ENCODE measurements at regions not wholly inside any gene's neighbourhood (a gene's known extent, or its start where the extent isn't known, plus 50 kb on each side); places are given as distances from the start of the nearest gene placed in this dataset.

- no peaks in the 10 kb centered on the region for H3K4me1 ChIP-seq (ENCODE audit: control insufficient read depth, insufficient read depth, low read length)
- intact Hi-C loops (cut with micrococcal nuclease; ENCODE audit: unreplicated experiment), result no loop called here
- no peak for DNase-seq (ENCODE audit: low read depth, low spot score)
- no peaks in the 10 kb centered on the region for H3K9me3 ChIP-seq (ENCODE audit: control insufficient read depth, insufficient read depth, low read depth, low read length)
- ChIA-PET POLR2A (no interaction called here), CTCF (no interaction called here)
- no peak overlapping the region for H3K4me3 ChIP-seq (ENCODE audit: low read depth in 2 of 2, low read length in 2 of 2)
- no peak for ATAC-seq
- H3K36me3 ChIP-seq (ENCODE audit: control insufficient read depth, insufficient read depth, low read length), result no peaks in the 10 kb centered on the region
- no peak for TF ChIP-seq TCF7L2 (IDR thresholded peaks at IDR 0.05; ENCODE audit: low read depth, low read length)
- TF ChIP-seq CTCF (IDR thresholded peaks at IDR 0.05), result no peak
- TF ChIP-seq POLR2AphosphoS5 (IDR thresholded peaks at IDR 0.05; ENCODE audit: low read depth, low read length), result no peak
- no peak for TF ChIP-seq REST (IDR thresholded peaks at IDR 0.05; ENCODE audit: insufficient read depth in 1 of 2, low read depth in 2 of 2, low read length in 1 of 2)
- TF ChIP-seq SIN3A (IDR thresholded peaks at IDR 0.05; ENCODE audit: borderline replicate concordance, insufficient read depth, low read depth, low read length), result no peak
- H3K27ac ChIP-seq (ENCODE audit: low read length), result no peak overlapping the region
- H3K27me3 ChIP-seq (ENCODE audit: control insufficient read depth, insufficient read depth, low read length), result no peaks in the 10 kb centered on the region
- in situ Hi-C loops (cut with HindIII; ENCODE audit: low pct_unique_long_range_greater_than_20kb, low sequenced_read_pairs), result no loop called here
- no TSS peak for BruUV-seq (replicated peaks)
Measured at GRCh38 chr3:96201463-96201862, 612.9 kb upstream of the EPHA6 start.

- POLR2A ChIA-PET, result no interaction called here
- BruUV-seq (replicated peaks), result no TSS peak
Measured at GRCh38 chr3:96202181-96202580, 612.2 kb upstream of the EPHA6 start.

More at GRCh38 chr3:96202181-96202580, 612.2 kb upstream of the EPHA6 start:
- in situ Hi-C loops (cut with HindIII; ENCODE audit: low pct_unique_long_range_greater_than_20kb, low sequenced_read_pairs), result no loop called here
- H3K27me3 ChIP-seq (ENCODE audit: control insufficient read depth, insufficient read depth, low read length), result no peaks in the 10 kb centered on the region
- H3K4me1 ChIP-seq (ENCODE audit: control insufficient read depth, insufficient read depth, low read length), result no peaks in the 10 kb centered on the region
- intact Hi-C loops (cut with micrococcal nuclease; ENCODE audit: unreplicated experiment), result no loop called here
- H3K9me3 ChIP-seq (ENCODE audit: control insufficient read depth, insufficient read depth, low read depth, low read length), result no peaks in the 10 kb centered on the region
- H3K4me3 ChIP-seq (ENCODE audit: low read depth in 2 of 2, low read length in 2 of 2), result no peak overlapping the region
- no peak overlapping the region for H3K27ac ChIP-seq (ENCODE audit: low read length)
- H3K36me3 ChIP-seq (ENCODE audit: control insufficient read depth, insufficient read depth, low read length), result no peaks in the 10 kb centered on the region
- no peak for TF ChIP-seq SIN3A (IDR thresholded peaks at IDR 0.05; ENCODE audit: borderline replicate concordance, insufficient read depth, low read depth, low read length)
- TF ChIP-seq CTCF (IDR thresholded peaks at IDR 0.05), result no peak
- TF ChIP-seq TCF7L2 (IDR thresholded peaks at IDR 0.05; ENCODE audit: low read depth, low read length), result no peak
- TF ChIP-seq POLR2AphosphoS5 (IDR thresholded peaks at IDR 0.05; ENCODE audit: low read depth, low read length), result no peak
- no peak for TF ChIP-seq REST (IDR thresholded peaks at IDR 0.05; ENCODE audit: insufficient read depth in 1 of 2, low read depth in 2 of 2, low read length in 1 of 2)
- no peak for DNase-seq (ENCODE audit: low read depth, low spot score)
- CTCF ChIA-PET, result no interaction called here
- no peak for ATAC-seq
